ENCODE measurements at regions not wholly inside any gene's neighbourhood (a gene's known extent, or its start where the extent isn't known, plus 50 kb on each side); places are given as distances from the start of the nearest gene placed in this dataset.
"Not testable (repeated sequence)": the region's sequence is repeated elsewhere in the genome, so short reads cannot be mapped to it uniquely, and the experiment has no call there.

DNA sequence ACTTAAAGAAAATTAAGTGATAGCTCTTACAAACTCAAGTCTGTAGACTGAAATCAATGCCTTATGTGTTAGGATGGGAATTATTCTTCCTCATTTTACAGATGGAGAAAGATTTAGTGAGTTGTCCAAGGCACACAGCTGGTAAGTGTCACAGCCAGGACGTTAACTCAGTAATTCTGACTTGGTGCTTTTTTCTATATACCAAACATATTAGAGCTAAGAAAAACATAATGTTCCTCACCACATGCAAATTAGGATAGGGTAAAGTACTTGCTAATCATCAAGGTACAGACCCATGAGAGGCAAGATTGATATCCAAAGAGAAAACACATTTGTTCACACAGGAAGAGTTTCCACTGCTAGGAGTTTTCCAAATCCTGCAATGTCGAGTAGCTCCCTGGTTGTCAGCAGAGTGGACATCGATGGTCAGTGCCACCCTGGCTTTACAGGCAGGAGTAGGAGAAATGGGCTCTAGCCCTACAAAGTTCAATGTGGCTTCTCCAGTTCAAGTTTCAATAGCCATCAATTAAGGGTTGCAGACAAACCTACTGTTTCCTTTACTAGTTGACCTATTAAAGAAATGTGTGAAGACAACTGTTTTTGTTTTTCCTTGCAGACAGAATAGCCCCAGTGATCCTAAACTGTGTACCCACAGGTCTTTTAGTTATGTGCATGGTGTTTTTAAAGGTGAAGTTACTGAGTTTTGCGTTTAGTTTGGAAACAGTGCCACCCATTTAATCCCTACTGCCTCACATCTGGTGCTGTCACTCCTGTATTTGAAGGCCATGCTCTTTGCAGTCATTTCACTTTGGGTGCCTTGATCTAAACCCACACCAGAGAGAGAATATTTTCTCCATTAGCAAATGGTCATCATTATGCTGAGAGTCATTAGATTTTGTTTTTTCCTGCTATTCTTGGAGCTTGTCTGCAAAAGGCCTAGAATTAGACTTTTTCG, 460.8 kb upstream of the SMARCA2 start:
- DNase-seq (ENCODE audit: low read depth): no peak

DNA sequence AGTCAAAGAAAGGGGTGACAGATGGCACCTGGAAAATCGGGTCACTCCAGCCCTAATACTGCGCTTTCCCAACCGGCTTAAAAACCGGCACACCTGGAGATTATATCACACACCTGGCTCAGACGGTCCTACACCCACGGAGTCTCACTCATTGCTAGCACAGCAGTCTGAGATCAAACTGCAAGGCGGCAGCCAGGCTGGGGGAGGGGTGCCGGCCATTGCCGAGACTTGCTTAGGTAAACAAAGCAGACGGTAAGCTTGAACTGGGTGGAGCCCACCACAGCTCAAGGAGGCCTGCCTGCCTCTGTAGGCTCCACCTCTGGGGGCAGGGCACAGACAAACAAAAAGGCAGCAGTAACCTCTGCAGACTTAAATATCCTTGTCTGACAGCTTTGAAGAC, 456.5 kb upstream of the SMARCA2 start:
- not testable (repeated sequence) for DNase-seq (ENCODE audit: low read depth)

GRCh38 chr9:1575939-1576338, 439.2 kb upstream of the SMARCA2 start:
- no peak for DNase-seq (ENCODE audit: low read depth)

DNA sequence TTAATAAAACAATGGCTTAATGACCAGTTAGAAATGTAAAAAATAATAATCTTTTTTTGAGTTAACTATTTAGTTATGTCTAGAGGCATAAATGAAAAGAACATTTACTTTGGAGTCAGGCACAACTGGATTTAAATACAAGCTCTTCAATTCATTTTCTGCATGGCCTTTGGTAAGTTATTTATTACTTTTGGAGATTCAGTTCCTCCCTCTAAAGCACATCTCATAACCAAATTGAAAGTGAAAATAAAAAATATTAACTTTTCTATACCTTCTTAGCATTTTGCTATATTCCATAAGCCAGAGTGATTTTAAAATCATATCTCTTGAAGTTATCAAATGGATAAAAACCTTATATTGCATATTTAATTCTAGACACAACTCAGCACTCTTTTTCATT, 434.9 kb upstream of the SMARCA2 start:
- no peak for DNase-seq (ENCODE audit: low read depth)

GRCh38 chr9:1581926-1582325, 433.2 kb upstream of the SMARCA2 start:
- no peak for DNase-seq (ENCODE audit: low read depth)

- DNase-seq (ENCODE audit: low read depth): no peak
These were observed 423.8 kb upstream of the SMARCA2 start for GRCh38 chr9:1591310-1591709.

DNA sequence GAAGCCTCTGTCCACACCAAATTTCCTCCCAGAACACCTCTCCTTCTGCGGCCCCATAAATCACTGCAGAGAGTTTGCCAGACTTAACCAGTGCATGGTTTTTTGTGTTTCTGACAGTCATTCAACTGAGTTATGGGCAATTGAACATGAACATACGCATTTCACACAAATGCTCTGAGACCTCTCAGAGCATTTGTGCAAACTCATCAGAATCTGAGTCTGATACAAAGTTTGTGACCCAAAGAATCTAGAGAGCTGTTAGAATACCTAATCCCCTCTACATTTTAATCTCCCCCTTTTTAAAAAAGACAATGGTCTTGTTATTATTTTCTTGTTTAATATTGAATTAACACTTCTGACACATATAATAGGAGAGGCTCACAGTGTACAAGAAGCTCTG, 416.9 kb upstream of the SMARCA2 start:
- no peak for DNase-seq (ENCODE audit: low read depth)

DNA sequence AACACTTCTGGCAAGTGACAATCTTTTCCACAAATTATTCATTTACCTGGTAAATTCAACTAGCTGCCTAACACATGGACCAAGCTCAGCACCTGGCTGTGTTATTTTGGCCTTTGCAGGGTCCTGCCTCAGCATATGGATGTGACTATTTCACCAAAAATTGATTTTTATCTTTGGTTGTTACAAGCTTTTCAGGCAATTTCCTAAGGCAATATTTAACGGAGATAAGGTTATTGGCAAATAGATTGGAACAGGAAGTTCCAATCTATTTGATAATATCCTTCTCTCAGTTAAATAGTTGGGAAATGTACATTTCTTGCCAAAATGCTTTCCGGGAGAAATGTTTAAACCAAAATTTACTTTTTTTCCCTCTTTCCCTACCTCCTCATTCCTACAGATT, 415.2 kb upstream of the SMARCA2 start:
- no peak for DNase-seq (ENCODE audit: low read depth)

GRCh38 chr9:1604942-1605560, 410.1 kb upstream of the SMARCA2 start:
- no peak for DNase-seq (ENCODE audit: low read depth)

DNA sequence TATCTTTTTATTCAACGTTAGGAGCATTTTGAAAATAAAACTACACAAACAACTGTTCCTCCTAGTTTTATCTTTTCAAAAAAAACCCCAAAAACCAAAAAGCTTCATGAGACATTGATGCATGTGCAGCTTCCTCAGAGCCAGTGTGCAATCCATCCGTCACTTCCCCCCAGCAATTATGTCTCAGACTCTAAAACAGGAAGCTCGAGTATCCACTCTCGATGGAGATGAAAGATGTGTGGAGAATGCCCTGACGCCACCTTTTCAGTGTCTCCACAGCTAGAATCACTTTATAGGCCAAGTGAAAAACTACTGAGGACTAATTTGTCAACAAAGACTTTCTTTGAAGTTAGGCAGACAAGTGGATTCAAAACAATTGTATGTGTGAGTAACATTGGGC, 408.9 kb upstream of the SMARCA2 start:
- DNase-seq (ENCODE audit: low read depth): no peak

DNA sequence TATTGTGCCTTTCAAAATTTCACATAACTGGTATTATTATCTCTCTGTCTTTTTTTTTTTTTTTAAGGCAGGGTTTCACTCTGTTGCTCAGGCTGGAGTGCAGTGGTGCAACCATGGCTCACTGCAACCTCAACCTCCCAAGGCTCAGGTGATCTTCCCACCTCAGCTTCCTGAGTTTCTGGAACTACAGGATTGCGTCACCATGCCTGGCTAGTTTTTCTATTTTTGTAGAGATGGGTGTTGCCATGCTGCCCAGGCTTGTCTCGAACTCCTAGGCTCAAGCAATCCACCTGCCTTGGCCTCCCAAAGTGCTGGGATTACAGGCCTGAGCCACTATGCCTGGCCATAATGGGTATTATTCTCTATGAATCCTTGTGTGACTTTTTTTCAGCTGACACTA, 402.3 kb upstream of the SMARCA2 start:
- DNase-seq (ENCODE audit: low read depth): no peak

DNA sequence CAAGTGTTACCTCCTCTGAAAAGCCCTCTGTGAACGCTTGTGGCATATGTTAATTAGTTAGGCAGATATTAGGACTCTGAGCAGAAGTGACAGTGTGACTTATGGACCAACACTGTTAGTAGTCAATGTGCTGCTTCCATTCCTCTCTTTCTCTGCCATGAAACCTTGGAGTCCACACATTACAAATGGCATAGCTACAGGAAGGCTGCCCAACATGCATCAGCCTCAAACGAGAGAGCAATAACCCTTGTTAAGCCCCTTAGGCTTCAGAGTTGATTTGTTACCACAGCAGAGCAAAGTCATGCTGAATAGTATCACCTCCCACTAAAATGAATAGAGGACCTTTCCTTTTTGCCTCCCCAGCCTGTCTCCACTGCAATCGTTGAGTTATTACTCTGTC, 397.7 kb upstream of the SMARCA2 start:
- no peak for DNase-seq (ENCODE audit: low read depth)

DNA sequence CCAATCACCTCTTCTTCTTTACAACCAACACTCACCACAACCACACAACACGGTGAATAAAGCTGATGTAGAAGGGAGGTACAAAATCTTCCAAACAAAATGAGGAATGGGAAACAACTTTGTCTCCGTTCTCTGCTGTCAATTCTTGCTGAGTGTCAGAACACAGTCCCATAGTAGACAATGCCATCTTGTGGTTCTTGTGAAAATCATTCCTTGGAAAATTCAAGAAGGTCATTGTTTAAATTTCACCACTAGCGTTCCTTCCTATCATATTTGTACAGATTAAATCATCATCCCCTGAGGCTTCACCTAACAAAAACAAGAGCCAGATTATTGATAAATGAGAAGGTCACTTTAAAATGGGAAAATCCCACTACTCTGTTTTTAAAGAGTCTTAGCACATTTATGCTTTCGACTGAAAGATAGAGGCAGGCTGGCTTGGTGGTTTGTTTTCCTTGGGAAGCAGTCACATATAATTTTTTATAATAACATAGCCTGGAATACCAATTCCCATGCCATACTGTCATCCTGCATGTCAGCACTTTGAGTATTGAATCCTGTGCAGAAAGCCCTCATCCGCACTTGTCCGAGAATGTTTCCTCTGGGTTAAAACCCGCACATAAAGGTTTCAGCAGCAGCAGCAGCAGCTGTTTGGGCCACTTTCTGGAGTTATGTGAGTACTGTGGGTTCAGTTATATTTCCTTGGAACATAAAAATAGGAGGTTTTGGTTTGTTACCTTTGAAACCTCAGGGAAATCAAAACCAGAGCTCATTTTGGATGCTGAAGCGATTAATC, 395.0 kb upstream of the SMARCA2 start:
- DNase-seq (ENCODE audit: low read depth): no peak

GRCh38 chr9:1637401-1637800, 377.7 kb upstream of the SMARCA2 start:
- no peak for DNase-seq (ENCODE audit: low read depth)

- no peak for DNase-seq (ENCODE audit: low read depth)
These were observed 376.0 kb upstream of the SMARCA2 start for GRCh38 chr9:1639166-1639565.

- DNase-seq (ENCODE audit: low read depth): no peak
These were observed 367.4 kb upstream of the SMARCA2 start for GRCh38 chr9:1647776-1648175.

DNA sequence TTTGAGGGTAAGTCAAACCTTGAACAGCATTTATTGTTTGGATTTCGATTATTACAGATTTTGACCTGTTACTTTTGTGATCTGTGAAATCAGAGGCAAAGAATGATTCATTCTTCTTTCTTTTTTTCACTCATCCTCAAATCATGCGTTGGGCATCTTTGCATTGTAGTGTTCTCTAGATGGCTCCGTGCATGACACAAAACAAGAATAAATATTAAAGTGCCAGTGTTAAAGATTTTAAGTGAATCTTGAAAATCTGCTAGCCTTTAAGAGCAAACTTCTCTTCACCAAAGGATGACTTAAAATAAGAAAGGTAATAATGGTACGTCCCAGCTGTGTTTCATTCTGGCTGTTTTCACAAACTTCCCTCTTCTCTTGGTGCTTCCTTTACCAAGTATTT, 361.9 kb upstream of the SMARCA2 start:
- DNase-seq (ENCODE audit: low read depth): no peak

DNA sequence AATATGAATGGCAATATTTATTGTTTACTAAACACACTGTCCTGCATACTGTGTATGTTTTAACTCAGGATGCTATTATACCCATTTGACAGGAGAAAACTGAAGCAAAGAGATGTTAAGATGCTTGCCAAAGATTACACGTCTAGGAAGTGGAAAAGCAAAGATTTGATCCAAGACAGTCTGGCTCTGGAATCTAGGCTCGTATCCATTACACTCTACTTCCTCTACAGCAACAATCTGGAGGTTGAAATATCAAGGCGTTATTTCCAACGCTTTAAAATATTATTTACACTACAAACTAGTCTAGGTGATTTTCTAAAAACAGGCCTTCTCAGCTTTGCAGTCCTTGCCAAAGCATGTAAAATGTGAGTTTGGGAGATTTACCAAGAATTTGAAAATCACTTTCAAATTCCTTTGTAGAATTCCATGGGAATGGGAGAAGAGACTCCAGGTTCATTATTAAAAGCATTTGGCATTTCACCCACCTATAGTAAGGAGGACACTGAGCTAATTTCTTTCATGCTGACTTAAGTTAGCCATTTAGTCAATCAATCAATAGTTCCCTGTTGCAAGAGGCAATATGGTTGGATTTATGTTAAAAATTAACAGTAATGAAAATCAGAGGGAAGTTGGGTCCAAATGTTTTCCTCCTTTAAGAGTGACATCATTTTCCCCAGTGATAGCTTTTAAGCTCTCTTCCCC, 356.3 kb upstream of the SMARCA2 start:
- DNase-seq (ENCODE audit: low read depth): no peak

- no peak for DNase-seq (ENCODE audit: low read depth)
These were observed 355.8 kb upstream of the SMARCA2 start for GRCh38 chr9:1659363-1659690.

GRCh38 chr9:1668441-1668840, 346.7 kb upstream of the SMARCA2 start:
- no peak for DNase-seq (ENCODE audit: low read depth)

DNA sequence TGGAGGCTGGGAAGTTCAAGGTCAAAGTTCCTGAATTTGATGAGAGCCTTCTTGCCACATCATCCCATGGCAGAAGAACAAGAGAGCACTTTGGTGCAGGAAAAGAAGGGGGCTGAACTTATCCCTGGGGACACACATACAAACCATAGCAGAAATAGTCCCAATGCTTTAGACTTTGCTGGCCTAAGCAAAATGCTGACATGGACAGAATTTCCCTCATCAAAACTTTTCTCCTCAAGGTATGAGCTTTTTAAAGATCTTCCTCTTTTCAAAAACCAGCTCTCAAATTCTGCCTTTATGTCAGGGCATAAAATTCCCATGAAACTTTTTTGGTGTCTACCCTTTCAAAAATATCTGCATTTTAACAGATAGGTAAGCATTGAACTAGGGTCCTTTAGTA, 341.8 kb upstream of the SMARCA2 start:
- no peak for DNase-seq (ENCODE audit: low read depth)

GRCh38 chr9:1676771-1677170, 338.4 kb upstream of the SMARCA2 start:
- no peak for DNase-seq (ENCODE audit: low read depth)
